GM12873 (cell line): ENCODE measurements at regions not wholly inside any gene's neighbourhood (a gene's known extent, or its start where the extent isn't known, plus 50 kb on each side); places are given as distances from the start of the nearest gene placed in this dataset.

Experiments used
- CTCF ChIP-seq: IDR thresholded peaks from 2 replicates; pipeline ENCODE4 v1.5.1; 2012; ENCODE audit warnings: low read depth, mild to moderate bottlenecking, moderate library complexity, low read length, control low read depth; ENCODE audit not compliant: insufficient read depth; ENCODE audit errors: missing control alignments

- no peak for TF ChIP-seq CTCF
Observed at GRCh38 chr12:123058481-123058880, 78.0 kb downstream of the ARL6IP4 start.

- TF ChIP-seq CTCF, result no peak
Observed at GRCh38 chr12:123057513-123058265, 77.2 kb downstream of the ARL6IP4 start.

GRCh38 chr12:123056709-123057108 lies 76.2 kb downstream of the ARL6IP4 start:
- TF ChIP-seq CTCF, result no peak

GRCh38 chr12:123056053-123056452 lies 75.6 kb downstream of the ARL6IP4 start:
- no peak for TF ChIP-seq CTCF

GRCh38 chr12:123055281-123055766 lies 74.8 kb downstream of the ARL6IP4 start:
- no peak for TF ChIP-seq CTCF

- no peak for TF ChIP-seq CTCF
Observed at GRCh38 chr12:123054371-123054770, 73.9 kb downstream of the ARL6IP4 start.

- TF ChIP-seq CTCF, result no peak
Observed at GRCh38 chr12:123051556-123051955, 71.1 kb downstream of the ARL6IP4 start.
